ENCODE measurements at regions not wholly inside any gene's neighbourhood (a gene's known extent, or its start where the extent isn't known, plus 50 kb on each side); places are given as distances from the start of the nearest gene placed in this dataset.

GRCh38 chr13:40337651-40338050 is 328.8 kb downstream of the FOXO1 start:
- Histone ChIP-seq H3K4me2 (ENCODE audit: low read length) (no peak overlapping the region), H3K27me3 (ENCODE audit: control insufficient read depth, low read length) (no peaks in the 10 kb centered on the region), H3K4me1 (ENCODE audit: control insufficient read depth, low read length) (0 out of 2 replicates have a peak, but pooled peaks cover 3% of the 10 kb centered on the region), H3K36me3 (ENCODE audit: control insufficient read depth, low read length) (no peaks in the 10 kb centered on the region), H3K4me3 (ENCODE audit: low read length) (no peak overlapping the region), H3K79me2 (ENCODE audit: control insufficient read depth, low read length) (no peaks in the 10 kb centered on the region), H3K9me3 (ENCODE audit: control insufficient read depth, insufficient read depth, low read length) (no peaks in the 10 kb centered on the region), H4K20me1 (ENCODE audit: control insufficient read depth, insufficient read depth, low read depth, low read length) (no peaks in the 10 kb centered on the region), H3F3A (ENCODE audit: control insufficient read depth, insufficient read depth) (no peaks in the 10 kb centered on the region), H3K27ac (ENCODE audit: low read depth, low read length) (no peak overlapping the region), H3K9me2 (replicated peaks; ENCODE audit: control insufficient read depth, low read length) (no peaks in the 10 kb centered on the region)
- TF ChIP-seq EZH2phosphoT487 (IDR thresholded peaks at IDR 0.05; ENCODE audit: borderline replicate concordance, low read length), result no peak
- TF ChIP-seq, protein P1, sequence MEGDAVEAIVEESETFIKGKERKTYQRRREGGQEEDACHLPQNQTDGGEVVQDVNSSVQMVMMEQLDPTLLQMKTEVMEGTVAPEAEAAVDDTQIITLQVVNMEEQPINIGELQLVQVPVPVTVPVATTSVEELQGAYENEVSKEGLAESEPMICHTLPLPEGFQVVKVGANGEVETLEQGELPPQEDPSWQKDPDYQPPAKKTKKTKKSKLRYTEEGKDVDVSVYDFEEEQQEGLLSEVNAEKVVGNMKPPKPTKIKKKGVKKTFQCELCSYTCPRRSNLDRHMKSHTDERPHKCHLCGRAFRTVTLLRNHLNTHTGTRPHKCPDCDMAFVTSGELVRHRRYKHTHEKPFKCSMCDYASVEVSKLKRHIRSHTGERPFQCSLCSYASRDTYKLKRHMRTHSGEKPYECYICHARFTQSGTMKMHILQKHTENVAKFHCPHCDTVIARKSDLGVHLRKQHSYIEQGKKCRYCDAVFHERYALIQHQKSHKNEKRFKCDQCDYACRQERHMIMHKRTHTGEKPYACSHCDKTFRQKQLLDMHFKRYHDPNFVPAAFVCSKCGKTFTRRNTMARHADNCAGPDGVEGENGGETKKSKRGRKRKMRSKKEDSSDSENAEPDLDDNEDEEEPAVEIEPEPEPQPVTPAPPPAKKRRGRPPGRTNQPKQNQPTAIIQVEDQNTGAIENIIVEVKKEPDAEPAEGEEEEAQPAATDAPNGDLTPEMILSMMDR (IDR thresholded peaks at IDR 0.05; ENCODE audit: low read depth, low read length, poor library complexity, severe bottlenecking), result no peak

GRCh38 chr13:40338217-40338616 is 328.2 kb downstream of the FOXO1 start:
- no peaks in the 10 kb centered on the region for H3K79me2 ChIP-seq (ENCODE audit: control insufficient read depth, low read length)
- H3K27ac ChIP-seq (ENCODE audit: low read depth, low read length), result no peak overlapping the region
- H3F3A ChIP-seq (ENCODE audit: control insufficient read depth, insufficient read depth), result no peaks in the 10 kb centered on the region
- H3K27me3 ChIP-seq (ENCODE audit: control insufficient read depth, low read length), result no peaks in the 10 kb centered on the region
- no peaks in the 10 kb centered on the region for H3K9me3 ChIP-seq (ENCODE audit: control insufficient read depth, insufficient read depth, low read length)
- 0 out of 2 replicates have a peak, but pooled peaks cover 3% of the 10 kb centered on the region for H3K4me1 ChIP-seq (ENCODE audit: control insufficient read depth, low read length)
- H3K36me3 ChIP-seq (ENCODE audit: control insufficient read depth, low read length), result no peaks in the 10 kb centered on the region
- H3K4me2 ChIP-seq (ENCODE audit: low read length), result no peak overlapping the region
- H3K9me2 ChIP-seq (replicated peaks; ENCODE audit: control insufficient read depth, low read length), result no peaks in the 10 kb centered on the region
- TF ChIP-seq, protein P1 (IDR thresholded peaks at IDR 0.05; ENCODE audit: low read depth, low read length, poor library complexity, severe bottlenecking), result no peak
- no peak for TF ChIP-seq EZH2phosphoT487 (IDR thresholded peaks at IDR 0.05; ENCODE audit: borderline replicate concordance, low read length)
- H3K4me3 ChIP-seq (ENCODE audit: low read length), result no peak overlapping the region
- no peaks in the 10 kb centered on the region for H4K20me1 ChIP-seq (ENCODE audit: control insufficient read depth, insufficient read depth, low read depth, low read length)

DNA sequence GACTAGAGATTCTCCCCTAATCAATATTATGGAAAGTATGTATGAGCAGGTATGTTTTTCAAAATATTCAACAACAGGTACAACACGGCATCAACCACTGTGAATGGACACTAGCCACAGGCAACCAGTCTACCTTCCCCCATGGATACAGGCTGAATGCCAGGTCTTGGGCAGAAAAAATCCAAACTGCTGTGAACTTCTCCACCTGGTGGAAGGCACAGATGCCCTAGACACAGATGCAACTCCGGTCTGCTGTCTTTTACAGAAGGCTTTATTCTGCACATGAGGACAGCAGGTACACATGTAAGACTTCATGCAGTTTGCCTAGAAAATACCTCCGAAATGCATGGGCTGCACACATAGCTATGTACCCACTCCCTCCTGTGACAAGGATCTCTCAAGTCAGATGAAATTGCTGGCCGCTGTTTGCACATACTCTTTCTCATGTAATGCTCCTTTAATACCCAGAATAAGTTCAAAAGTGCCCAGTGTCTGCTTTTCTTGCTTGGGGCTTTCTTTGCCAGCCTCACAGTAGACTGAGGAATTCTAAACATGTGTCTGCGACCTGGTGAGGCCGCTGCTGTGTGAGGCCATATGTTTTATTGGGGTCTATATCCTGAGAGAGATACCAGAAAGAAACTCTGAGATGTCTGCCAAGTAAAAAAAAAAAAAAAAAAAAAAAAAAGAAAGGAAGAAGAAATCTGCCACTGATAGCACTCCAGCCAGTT is 325.9 kb downstream of the FOXO1 start:
- Histone ChIP-seq H3K4me2 (ENCODE audit: low read length) (no peak overlapping the region), H3K36me3 (ENCODE audit: control insufficient read depth, low read length) (no peaks in the 10 kb centered on the region), H3K9me2 (replicated peaks; ENCODE audit: control insufficient read depth, low read length) (no peaks in the 10 kb centered on the region), H3K4me1 (ENCODE audit: control insufficient read depth, low read length) (peaks cover 7% of the 10 kb centered on the region), H3K27me3 (ENCODE audit: control insufficient read depth, low read length) (no peaks in the 10 kb centered on the region), H3F3A (ENCODE audit: control insufficient read depth, insufficient read depth) (no peaks in the 10 kb centered on the region), H3K27ac (ENCODE audit: low read depth, low read length) (no peak overlapping the region), H4K20me1 (ENCODE audit: control insufficient read depth, insufficient read depth, low read depth, low read length) (no peaks in the 10 kb centered on the region), H3K79me2 (ENCODE audit: control insufficient read depth, low read length) (no peaks in the 10 kb centered on the region), H3K4me3 (ENCODE audit: low read length) (no peak overlapping the region), H3K9me3 (ENCODE audit: control insufficient read depth, insufficient read depth, low read length) (no peaks in the 10 kb centered on the region)
- TF ChIP-seq EZH2phosphoT487 (IDR thresholded peaks at IDR 0.05; ENCODE audit: borderline replicate concordance, low read length), result no peak
- TF ChIP-seq, protein P1 (IDR thresholded peaks at IDR 0.05; ENCODE audit: low read depth, low read length, poor library complexity, severe bottlenecking), result no peak
